ENCODE measurements at regions not wholly inside any gene's neighbourhood (a gene's known extent, or its start where the extent isn't known, plus 50 kb on each side); places are given as distances from the start of the nearest gene placed in this dataset.

DNA sequence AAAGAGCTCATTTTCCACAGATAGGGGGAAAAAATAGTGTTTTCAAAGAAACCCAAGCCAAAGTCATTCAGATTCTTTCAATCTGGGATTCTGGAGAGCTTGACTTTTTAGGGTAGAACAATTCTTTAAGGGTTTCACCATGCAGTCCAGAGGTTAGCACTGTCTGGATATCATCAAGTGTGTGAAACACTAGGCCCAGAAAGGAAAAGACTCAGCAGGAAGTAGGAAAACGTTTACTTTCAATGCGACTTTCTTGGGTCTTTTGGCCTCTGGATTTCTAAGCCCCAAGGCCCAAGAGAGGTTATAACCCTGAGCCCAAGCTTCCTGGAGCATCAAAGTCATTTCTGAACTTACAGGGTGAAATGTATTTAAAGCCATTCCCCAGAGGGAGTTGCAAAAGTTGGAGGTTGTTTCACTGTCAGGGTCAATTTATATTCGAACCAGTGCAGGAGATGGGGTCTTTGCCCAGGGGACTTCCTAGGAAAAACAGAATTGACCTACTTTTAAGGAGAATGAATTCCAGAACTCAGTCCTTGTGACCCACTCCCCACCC lies 158.0 kb downstream of the C7orf25 start:
- no peaks in the 10 kb centered on the region for H3K27me3 ChIP-seq (ENCODE audit: low read depth, low read length)
- no peak overlapping the region for H3K9ac ChIP-seq (ENCODE audit: low read length)
- H3K9me3 ChIP-seq (ENCODE audit: insufficient read depth, low read length), result 0 out of 2 replicates have a peak, but pooled peaks cover 2% of the 10 kb centered on the region
- H3K79me2 ChIP-seq (ENCODE audit: low read length), result no peaks in the 10 kb centered on the region
- H3K4me2 ChIP-seq (ENCODE audit: low read length), result no peak overlapping the region
- H3K4me3 ChIP-seq (ENCODE audit: low read length), result no peak overlapping the region
- H3K27ac ChIP-seq (ENCODE audit: low read length), result no peak overlapping the region
- H3K36me3 ChIP-seq (replicated peaks; ENCODE audit: low read depth, low read length), result no peaks in the 10 kb centered on the region
- H4K20me1 ChIP-seq (ENCODE audit: insufficient read depth, low read length), result no peaks in the 10 kb centered on the region
- H2AFZ ChIP-seq (ENCODE audit: low read depth, low read length), result no peak overlapping the region
- TF ChIP-seq, protein P1, sequence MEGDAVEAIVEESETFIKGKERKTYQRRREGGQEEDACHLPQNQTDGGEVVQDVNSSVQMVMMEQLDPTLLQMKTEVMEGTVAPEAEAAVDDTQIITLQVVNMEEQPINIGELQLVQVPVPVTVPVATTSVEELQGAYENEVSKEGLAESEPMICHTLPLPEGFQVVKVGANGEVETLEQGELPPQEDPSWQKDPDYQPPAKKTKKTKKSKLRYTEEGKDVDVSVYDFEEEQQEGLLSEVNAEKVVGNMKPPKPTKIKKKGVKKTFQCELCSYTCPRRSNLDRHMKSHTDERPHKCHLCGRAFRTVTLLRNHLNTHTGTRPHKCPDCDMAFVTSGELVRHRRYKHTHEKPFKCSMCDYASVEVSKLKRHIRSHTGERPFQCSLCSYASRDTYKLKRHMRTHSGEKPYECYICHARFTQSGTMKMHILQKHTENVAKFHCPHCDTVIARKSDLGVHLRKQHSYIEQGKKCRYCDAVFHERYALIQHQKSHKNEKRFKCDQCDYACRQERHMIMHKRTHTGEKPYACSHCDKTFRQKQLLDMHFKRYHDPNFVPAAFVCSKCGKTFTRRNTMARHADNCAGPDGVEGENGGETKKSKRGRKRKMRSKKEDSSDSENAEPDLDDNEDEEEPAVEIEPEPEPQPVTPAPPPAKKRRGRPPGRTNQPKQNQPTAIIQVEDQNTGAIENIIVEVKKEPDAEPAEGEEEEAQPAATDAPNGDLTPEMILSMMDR (IDR thresholded peaks at IDR 0.05; ENCODE audit: low read depth, low read length), result no peak
- TF ChIP-seq EZH2phosphoT487 (IDR thresholded peaks at IDR 0.05; ENCODE audit: low read depth), result no peak
- H3K4me1 ChIP-seq (ENCODE audit: low read length), result no peaks in the 10 kb centered on the region

DNA sequence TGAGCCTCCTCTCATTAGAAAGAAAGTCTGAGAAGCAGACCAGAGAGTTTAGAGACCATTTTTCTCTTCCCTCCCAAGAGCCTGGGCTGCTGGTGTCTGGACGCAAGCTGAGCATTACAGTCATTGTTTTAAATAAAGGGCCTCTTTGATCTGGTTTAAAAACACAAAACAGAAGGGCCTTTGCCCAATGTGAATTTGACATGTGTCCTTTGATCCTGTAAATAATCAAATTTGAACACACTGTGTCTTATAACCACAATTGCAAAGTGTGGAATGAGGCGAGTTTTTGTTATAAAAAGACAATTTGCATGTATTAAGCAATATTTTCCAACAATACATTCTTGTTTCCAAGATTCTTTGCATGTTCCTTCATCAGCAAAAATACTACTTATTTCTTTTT lies 158.5 kb downstream of the C7orf25 start:
- Histone ChIP-seq H3K4me2 (ENCODE audit: low read length) (no peak overlapping the region), H3K27me3 (ENCODE audit: low read depth, low read length) (no peaks in the 10 kb centered on the region), H3K79me2 (ENCODE audit: low read length) (no peaks in the 10 kb centered on the region), H3K36me3 (replicated peaks; ENCODE audit: low read depth, low read length) (no peaks in the 10 kb centered on the region), H3K4me1 (ENCODE audit: low read length) (no peaks in the 10 kb centered on the region), H3K4me3 (ENCODE audit: low read length) (no peak overlapping the region), H3K9ac (ENCODE audit: low read length) (no peak overlapping the region), H3K9me3 (ENCODE audit: insufficient read depth, low read length) (no peaks in the 10 kb centered on the region), H4K20me1 (ENCODE audit: insufficient read depth, low read length) (no peaks in the 10 kb centered on the region), H2AFZ (ENCODE audit: low read depth, low read length) (no peak overlapping the region), H3K27ac (ENCODE audit: low read length) (no peak overlapping the region)
- no peak for TF ChIP-seq EZH2phosphoT487 (IDR thresholded peaks at IDR 0.05; ENCODE audit: low read depth)
- TF ChIP-seq, protein P1 (IDR thresholded peaks at IDR 0.05; ENCODE audit: low read depth, low read length), result no peak

GRCh38 chr7:42750172-42750571 lies 161.7 kb downstream of the C7orf25 start:
- no peak overlapping the region for H3K4me2 ChIP-seq (ENCODE audit: low read length)

DNA sequence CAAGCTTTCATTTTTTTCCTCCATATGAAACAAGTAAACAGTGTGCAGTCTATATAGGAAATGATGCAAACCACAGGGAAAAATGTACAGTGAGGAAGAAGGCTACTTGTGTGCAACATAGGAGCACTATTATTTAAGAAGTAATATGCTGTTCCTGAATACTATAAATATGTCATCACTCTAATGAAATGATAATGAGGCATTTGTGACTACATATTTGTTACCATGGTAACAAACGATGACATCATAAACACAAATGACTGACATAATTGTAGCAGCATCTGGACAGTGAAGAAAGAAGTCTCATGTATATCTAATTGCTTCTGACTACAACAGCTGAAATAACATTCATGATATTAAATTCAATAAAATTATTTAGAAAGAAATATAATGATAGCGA lies 164.8 kb downstream of the C7orf25 start:
- H3K27me3 ChIP-seq (ENCODE audit: low read depth, low read length), result no peaks in the 10 kb centered on the region
- no peak overlapping the region for H3K9ac ChIP-seq (ENCODE audit: low read length)
- no peaks in the 10 kb centered on the region for H3K36me3 ChIP-seq (replicated peaks; ENCODE audit: low read depth, low read length)
- no peak overlapping the region for H2AFZ ChIP-seq (ENCODE audit: low read depth, low read length)
- H3K4me2 ChIP-seq (ENCODE audit: low read length), result no peak overlapping the region
- no peak for TF ChIP-seq EZH2phosphoT487 (IDR thresholded peaks at IDR 0.05; ENCODE audit: low read depth)
- TF ChIP-seq, protein P1 (IDR thresholded peaks at IDR 0.05; ENCODE audit: low read depth, low read length), result no peak
- no peaks in the 10 kb centered on the region for H3K4me1 ChIP-seq (ENCODE audit: low read length)
- no peaks in the 10 kb centered on the region for H4K20me1 ChIP-seq (ENCODE audit: insufficient read depth, low read length)
- H3K79me2 ChIP-seq (ENCODE audit: low read length), result no peaks in the 10 kb centered on the region
- no peak overlapping the region for H3K27ac ChIP-seq (ENCODE audit: low read length)
- H3K9me3 ChIP-seq (ENCODE audit: insufficient read depth, low read length), result no peaks in the 10 kb centered on the region
- H3K4me3 ChIP-seq (ENCODE audit: low read length), result no peak overlapping the region

More at GRCh38 chr7:42750172-42750571, 161.7 kb downstream of the C7orf25 start:
- TF ChIP-seq EZH2phosphoT487 (IDR thresholded peaks at IDR 0.05; ENCODE audit: low read depth), result no peak
- TF ChIP-seq, protein P1 (IDR thresholded peaks at IDR 0.05; ENCODE audit: low read depth, low read length), result no peak
- H3K27ac ChIP-seq (ENCODE audit: low read length), result no peak overlapping the region
- no peak overlapping the region for H3K4me3 ChIP-seq (ENCODE audit: low read length)
- H3K27me3 ChIP-seq (ENCODE audit: low read depth, low read length), result no peaks in the 10 kb centered on the region
- H3K36me3 ChIP-seq (replicated peaks; ENCODE audit: low read depth, low read length), result no peaks in the 10 kb centered on the region
- no peaks in the 10 kb centered on the region for H4K20me1 ChIP-seq (ENCODE audit: insufficient read depth, low read length)
- no peaks in the 10 kb centered on the region for H3K4me1 ChIP-seq (ENCODE audit: low read length)
- no peaks in the 10 kb centered on the region for H3K79me2 ChIP-seq (ENCODE audit: low read length)
- no peaks in the 10 kb centered on the region for H3K9me3 ChIP-seq (ENCODE audit: insufficient read depth, low read length)
- H3K9ac ChIP-seq (ENCODE audit: low read length), result no peak overlapping the region
- H2AFZ ChIP-seq (ENCODE audit: low read depth, low read length), result no peak overlapping the region
